Natural killer cell (primary cell): ENCODE measurements at regions not wholly inside any gene's neighbourhood (a gene's known extent, or its start where the extent isn't known, plus 50 kb on each side); places are given as distances from the start of the nearest gene placed in this dataset.

Source experiments
- ATAC-seq, 3 donors: fragments of 150-1000 bp in 2 of 3; fragments of 200-7000 bp in 1 of 3; cut with Tn5 transposase; 1 replicate in 1 of 3; 2 replicates in 2 of 3; pipeline ENCODE4 v1.10.0; 2021; ENCODE audit warnings: mild to moderate bottlenecking in 2 of 3, moderate library complexity in 2 of 3
- DNase-seq, 2 donors: peaks; one replicate each; pipeline versions ENCODE4 v3.0.0 to v3.0.0-alpha.2; 2013 to 2021; ENCODE audit warnings: mixed read lengths in 1 of 2
- H3K27ac ChIP-seq: one replicate; pipeline ENCODE4 v1.5.1; 2013; ENCODE audit warnings: mild to moderate bottlenecking, low read length
- H3K27me3 ChIP-seq: one replicate; pipeline ENCODE4 v1.6.1; 2013; ENCODE audit warnings: low read length; ENCODE audit not compliant: control insufficient read depth, insufficient read depth
- H3K36me3 ChIP-seq: one replicate; pipeline ENCODE4 v1.6.1; 2013; ENCODE audit warnings: low read length; ENCODE audit not compliant: control insufficient read depth, insufficient read depth
- H3K4me1 ChIP-seq: one replicate; pipeline ENCODE4 v1.6.1; 2013; ENCODE audit warnings: low read length; ENCODE audit not compliant: control insufficient read depth, insufficient read depth
- H3K4me3 ChIP-seq: one replicate; pipeline ENCODE4 v1.5.1; 2013; ENCODE audit warnings: low read length
- H3K9me3 ChIP-seq: one replicate; pipeline ENCODE4 v1.6.1; 2013; ENCODE audit warnings: low read length; ENCODE audit not compliant: control insufficient read depth, insufficient read depth
- H3K27ac Mint-ChIP-seq, 2 donors: one replicate each; pipeline ENCODE4 v1.8.0; 2022; ENCODE audit warnings: mild to moderate bottlenecking in 2 of 2, mixed read lengths in 2 of 2, moderate library complexity in 1 of 2
- H3K27me3 Mint-ChIP-seq, 2 donors: one replicate each; pipeline ENCODE4 v1.8.0; 2022; ENCODE audit warnings: low read depth in 2 of 2, mixed read lengths in 2 of 2
- H3K36me3 Mint-ChIP-seq: one replicate; pipeline ENCODE4 v1.8.0; 2022; ENCODE audit warnings: mixed read lengths
- H3K4me1 Mint-ChIP-seq, 2 donors: one replicate each; pipeline ENCODE4 v1.8.0; 2022; ENCODE audit warnings: mixed read lengths in 2 of 2
- H3K4me3 Mint-ChIP-seq: one replicate; pipeline ENCODE4 v1.8.0; 2022; ENCODE audit warnings: mild to moderate bottlenecking, moderate library complexity, mixed read lengths
- H3K9me3 Mint-ChIP-seq, 2 donors: one replicate each; pipeline ENCODE4 v1.8.0; 2022; ENCODE audit warnings: mixed read lengths in 2 of 2
- WGBS: methylation state at CpG from one replicate; pipeline ENCODE4 v1.1.7; 2013; ENCODE audit warnings: missing lambda C conversion rate; ENCODE audit not compliant: insufficient coverage; 5-methylcytosine and 5-hydroxymethylcytosine counted together
- intact Hi-C: fragments of 100-400 bp; cut with micrococcal nuclease; formaldehyde crosslinking; loops from one replicate; pipeline ENCODE4 v1.14.2; 2022
- TF ChIP-seq, protein P1 (sequence below): fragments of 200-600 bp; IDR thresholded peaks from one replicate; pipeline ENCODE4 v1.8.0; 2022; ENCODE audit warnings: antibody characterized with exemption

DNA sequence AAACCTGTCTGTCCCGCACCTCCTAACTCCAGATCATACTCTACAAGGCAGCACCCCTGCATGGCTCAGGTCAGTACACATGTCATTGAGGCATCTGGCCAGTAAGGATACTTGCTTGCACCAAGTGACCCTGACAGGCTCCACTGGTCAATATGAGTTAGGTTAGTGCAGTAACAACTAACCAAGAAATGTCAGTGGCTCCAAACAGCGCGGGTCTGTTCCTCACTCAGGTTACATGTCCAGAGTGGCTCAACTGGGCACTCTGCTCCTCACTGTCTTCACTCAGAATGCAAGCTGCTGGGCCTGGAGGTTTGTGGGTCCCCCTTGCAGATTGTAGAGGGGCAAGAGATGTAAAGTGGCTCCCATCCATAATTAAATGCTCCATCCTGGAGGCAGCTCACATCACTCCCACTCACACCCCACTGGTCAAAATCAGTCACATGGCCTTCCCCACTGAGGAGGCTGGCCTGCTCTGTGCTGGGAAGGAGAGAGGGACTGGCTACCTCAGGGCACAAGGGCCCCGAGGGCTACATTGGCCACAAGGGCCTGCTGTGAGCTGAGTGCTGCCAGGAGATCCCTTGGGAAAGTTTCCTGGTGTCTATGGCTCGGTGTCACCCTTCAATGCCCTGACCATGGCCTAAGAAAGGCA is 109.1 kb upstream of the GDF10 start:
- H3K4me3 Mint-ChIP-seq: no peak overlapping the region
- intact Hi-C loops: no loop called here
- 92% methylated on average over 5 of the region's 5 CpGs for WGBS

DNA sequence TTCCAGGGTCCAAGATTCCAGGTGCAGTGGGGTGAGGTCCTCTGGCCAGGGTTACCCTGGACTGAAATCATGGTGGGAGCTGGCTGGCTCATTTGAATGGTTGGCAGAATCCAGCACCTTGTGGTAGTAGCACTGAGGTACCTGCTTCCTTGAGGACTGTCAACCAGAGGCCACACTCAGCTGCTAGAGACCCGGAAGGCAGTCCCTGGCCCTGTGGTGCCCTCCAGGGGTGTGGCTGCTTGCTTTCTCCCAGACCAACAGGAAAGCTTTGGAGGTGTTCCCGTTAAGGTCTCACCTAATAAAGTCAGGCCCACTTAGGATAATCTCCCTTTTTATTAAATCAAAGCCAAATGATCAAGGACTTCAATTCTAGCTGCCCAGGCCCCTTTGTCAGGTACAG is 107.7 kb upstream of the GDF10 start:
- no peaks in the 10 kb centered on the region for H3K9me3 Mint-ChIP-seq
- Histone ChIP-seq H3K9me3 (no peaks in the 10 kb centered on the region), H3K27ac (no peak overlapping the region), H3K36me3 (no peaks in the 10 kb centered on the region), H3K4me3 (no peak overlapping the region), H3K4me1 (no peaks in the 10 kb centered on the region), H3K27me3 (no peaks in the 10 kb centered on the region)
- DNase-seq (no peak), ATAC-seq (no peak)
- TF ChIP-seq, protein P1, sequence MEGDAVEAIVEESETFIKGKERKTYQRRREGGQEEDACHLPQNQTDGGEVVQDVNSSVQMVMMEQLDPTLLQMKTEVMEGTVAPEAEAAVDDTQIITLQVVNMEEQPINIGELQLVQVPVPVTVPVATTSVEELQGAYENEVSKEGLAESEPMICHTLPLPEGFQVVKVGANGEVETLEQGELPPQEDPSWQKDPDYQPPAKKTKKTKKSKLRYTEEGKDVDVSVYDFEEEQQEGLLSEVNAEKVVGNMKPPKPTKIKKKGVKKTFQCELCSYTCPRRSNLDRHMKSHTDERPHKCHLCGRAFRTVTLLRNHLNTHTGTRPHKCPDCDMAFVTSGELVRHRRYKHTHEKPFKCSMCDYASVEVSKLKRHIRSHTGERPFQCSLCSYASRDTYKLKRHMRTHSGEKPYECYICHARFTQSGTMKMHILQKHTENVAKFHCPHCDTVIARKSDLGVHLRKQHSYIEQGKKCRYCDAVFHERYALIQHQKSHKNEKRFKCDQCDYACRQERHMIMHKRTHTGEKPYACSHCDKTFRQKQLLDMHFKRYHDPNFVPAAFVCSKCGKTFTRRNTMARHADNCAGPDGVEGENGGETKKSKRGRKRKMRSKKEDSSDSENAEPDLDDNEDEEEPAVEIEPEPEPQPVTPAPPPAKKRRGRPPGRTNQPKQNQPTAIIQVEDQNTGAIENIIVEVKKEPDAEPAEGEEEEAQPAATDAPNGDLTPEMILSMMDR: no peak
- no peaks in the 10 kb centered on the region for H3K36me3 Mint-ChIP-seq
- no peak overlapping the region for H3K27ac Mint-ChIP-seq
- H3K4me1 Mint-ChIP-seq: no peaks in the 10 kb centered on the region
- H3K27me3 Mint-ChIP-seq: no peaks in the 10 kb centered on the region
- intact Hi-C loops: no loop called here
- 91% methylated on average over 2 of the region's 2 CpGs for WGBS
- H3K4me3 Mint-ChIP-seq: no peak overlapping the region

More for the DNA sequence above, 109.1 kb upstream of the GDF10 start:
- Mint-ChIP-seq H3K4me1 (no peaks in the 10 kb centered on the region), H3K9me3 (no peaks in the 10 kb centered on the region), H3K36me3 (no peaks in the 10 kb centered on the region), H3K27me3 (no peaks in the 10 kb centered on the region), H3K27ac (no peak overlapping the region)
- Histone ChIP-seq H3K36me3 (no peaks in the 10 kb centered on the region), H3K27ac (no peak overlapping the region), H3K4me1 (no peaks in the 10 kb centered on the region), H3K9me3 (no peaks in the 10 kb centered on the region), H3K27me3 (no peaks in the 10 kb centered on the region), H3K4me3 (no peak overlapping the region)
- ATAC-seq: no peak
- TF ChIP-seq, protein P1: no peak
- DNase-seq: no peak

DNA sequence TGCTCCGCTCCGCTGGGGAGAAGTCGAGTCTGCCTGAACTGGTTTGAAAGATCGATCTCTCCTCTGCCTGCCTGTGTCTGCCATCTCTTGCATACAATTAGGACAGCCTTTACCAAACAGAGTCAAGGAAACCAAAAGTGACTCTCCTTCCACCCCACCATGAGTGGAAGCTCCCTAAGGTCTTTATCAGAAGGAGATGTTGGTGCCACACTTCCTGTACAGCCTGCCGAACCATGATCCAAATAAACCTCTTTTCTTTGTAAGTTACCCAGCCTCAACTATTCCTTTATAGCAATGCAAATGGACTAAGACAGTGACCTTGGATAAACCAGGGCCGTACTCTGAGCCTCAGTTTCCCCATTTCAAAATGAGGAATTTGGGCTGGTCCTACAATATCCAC is 106.3 kb upstream of the GDF10 start:
- no peaks in the 10 kb centered on the region for H3K27me3 ChIP-seq
- no peaks in the 10 kb centered on the region for H3K4me1 ChIP-seq
- TF ChIP-seq, protein P1: no peak
- Mint-ChIP-seq H3K27ac (no peak overlapping the region), H3K4me3 (no peak overlapping the region), H3K4me1 (no peaks in the 10 kb centered on the region), H3K9me3 (no peaks in the 10 kb centered on the region), H3K27me3 (no peaks in the 10 kb centered on the region), H3K36me3 (no peaks in the 10 kb centered on the region)
- intact Hi-C loops: no loop called here
- H3K27ac ChIP-seq: no peak overlapping the region
- no peaks in the 10 kb centered on the region for H3K36me3 ChIP-seq
- H3K9me3 ChIP-seq: no peaks in the 10 kb centered on the region
- no peak overlapping the region for H3K4me3 ChIP-seq
- no peak for ATAC-seq
- no peak for DNase-seq
- WGBS: 83% methylated on average over 6 of the region's 6 CpGs

DNA sequence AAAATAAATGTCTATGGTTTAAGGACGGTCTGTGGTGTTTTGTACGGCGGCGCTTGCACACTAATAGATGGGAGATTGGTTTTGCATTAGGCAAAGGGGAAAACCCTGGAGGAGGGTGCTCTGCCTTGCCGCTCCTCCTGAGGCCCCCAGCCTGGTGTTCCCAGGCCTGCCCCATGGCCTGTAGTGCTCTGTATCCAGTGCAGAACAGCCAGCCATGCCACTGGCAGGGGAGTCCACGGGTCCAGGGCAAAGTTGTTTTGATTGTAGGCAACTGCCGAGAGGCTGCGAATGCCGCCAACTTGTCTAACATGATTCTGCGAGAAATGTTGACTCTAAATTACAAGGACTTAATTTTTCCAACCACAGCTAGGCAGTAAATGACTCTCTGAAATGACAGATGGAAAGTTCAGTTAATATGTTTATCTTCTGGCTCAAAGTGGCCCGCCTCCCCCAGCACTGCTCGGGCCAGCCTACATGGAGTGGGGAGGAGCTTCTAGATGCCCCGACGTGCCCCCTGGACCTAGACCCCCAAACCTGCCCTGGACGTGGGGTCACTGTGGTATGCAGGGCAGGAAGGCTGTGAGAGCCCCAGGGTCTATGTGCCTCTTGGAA is 104.6 kb upstream of the GDF10 start:
- H3K4me1 Mint-ChIP-seq: no peaks in the 10 kb centered on the region
- no peaks in the 10 kb centered on the region for H3K27me3 Mint-ChIP-seq
- H3K27me3 ChIP-seq: no peaks in the 10 kb centered on the region
- H3K36me3 Mint-ChIP-seq: no peaks in the 10 kb centered on the region
- no peaks in the 10 kb centered on the region for H3K36me3 ChIP-seq
- intact Hi-C loops: no loop called here
- ATAC-seq (no peak), DNase-seq (no peak)
- no peak overlapping the region for H3K4me3 Mint-ChIP-seq
- no peak overlapping the region for H3K27ac Mint-ChIP-seq
- 84% methylated on average over 15 of the region's 15 CpGs for WGBS
- no peaks in the 10 kb centered on the region for H3K9me3 Mint-ChIP-seq
- no peaks in the 10 kb centered on the region for H3K4me1 ChIP-seq
- TF ChIP-seq, protein P1: no peak
- no peaks in the 10 kb centered on the region for H3K9me3 ChIP-seq
- H3K27ac ChIP-seq: no peak overlapping the region
- no peak overlapping the region for H3K4me3 ChIP-seq
